GM23338 (cell line): ENCODE measurements at regions not wholly inside any gene's neighbourhood (a gene's known extent, or its start where the extent isn't known, plus 50 kb on each side); places are given as distances from the start of the nearest gene placed in this dataset.

Experiments used
- ATAC-seq: fragments of 200-7000 bp; cut with Tn5 transposase; 3 replicates; pipeline ENCODE4 v1.9.1; 2020
- DNase-seq: peaks from one replicate; pipeline ENCODE4 v3.0.0-alpha.2; 2015; ENCODE audit warnings: low spot score
- H2AFZ ChIP-seq: fragments of 200-600 bp; sonication (generic); 2 replicates; pipeline ENCODE4 v1.8.0; 2016; ENCODE audit warnings: antibody characterized with exemption, mild to moderate bottlenecking, moderate library complexity
- H3F3A ChIP-seq: fragments of 200-600 bp; sonication (generic); replicated peaks from 2 replicates; pipeline ENCODE4 v1.8.0; 2017; ENCODE audit warnings: antibody characterized with exemption, mixed run types, low read depth
- H3K27ac ChIP-seq: fragments of 200-600 bp; sonication (generic); 2 replicates; pipeline ENCODE4 v1.6.1; 2016; ENCODE audit warnings: low read depth
- H3K27me3 ChIP-seq: fragments of 200-600 bp; sonication (generic); 2 replicates; pipeline ENCODE4 v1.8.0; 2016; ENCODE audit warnings: mild to moderate bottlenecking, mixed run types, moderate library complexity; ENCODE audit not compliant: insufficient read depth
- H3K36me3 ChIP-seq: fragments of 200-600 bp; sonication (generic); 2 replicates; pipeline ENCODE4 v1.8.0; 2016; ENCODE audit warnings: mild to moderate bottlenecking; ENCODE audit not compliant: insufficient read depth
- H3K4me1 ChIP-seq: fragments of 200-600 bp; sonication (generic); 2 replicates; pipeline ENCODE4 v1.8.0; 2016; ENCODE audit warnings: mild to moderate bottlenecking, moderate library complexity; ENCODE audit not compliant: insufficient read depth
- H3K4me2 ChIP-seq: fragments of 200-600 bp; sonication (generic); 2 replicates; pipeline ENCODE4 v1.7.1; 2017; ENCODE audit warnings: mixed run types
- H3K4me3 ChIP-seq: fragments of 200-600 bp; sonication (generic); 2 replicates; pipeline ENCODE4 v1.6.1; 2016; ENCODE audit warnings: mixed run types
- H3K79me2 ChIP-seq: fragments of 200-600 bp; sonication (generic); replicated peaks from 2 replicates; pipeline ENCODE4 v1.8.0; 2017; ENCODE audit warnings: mild to moderate bottlenecking; ENCODE audit not compliant: insufficient read depth
- H3K9me2 ChIP-seq: fragments of 200-600 bp; sonication (generic); 2 replicates; pipeline ENCODE4 v1.8.0; 2017; ENCODE audit not compliant: insufficient read depth
- H4K20me1 ChIP-seq: fragments of 200-600 bp; sonication (generic); replicated peaks from 2 replicates; pipeline ENCODE4 v1.8.0; 2017; ENCODE audit warnings: mild to moderate bottlenecking; ENCODE audit not compliant: insufficient read depth
- H3K27ac Mint-ChIP-seq: 2 replicates; pipeline ENCODE4 v1.8.0; 2020; ENCODE audit warnings: inconsistent platforms, mild to moderate bottlenecking, moderate library complexity, mixed read lengths
- H3K27me3 Mint-ChIP-seq: 3 replicates; pipeline ENCODE4 v1.8.0; 2022; ENCODE audit warnings: low read depth, mild to moderate bottlenecking, moderate library complexity, mixed read lengths, inconsistent platforms; ENCODE audit not compliant: insufficient read depth, poor library complexity
- H3K36me3 Mint-ChIP-seq: 3 replicates; pipeline ENCODE4 v1.8.0; 2021; ENCODE audit warnings: low read depth, mild to moderate bottlenecking, inconsistent platforms, moderate library complexity, mixed read lengths
- H3K4me1 Mint-ChIP-seq: 3 replicates; pipeline ENCODE4 v1.8.0; 2020; ENCODE audit warnings: mild to moderate bottlenecking, inconsistent platforms, mixed read lengths
- H3K4me3 Mint-ChIP-seq: 3 replicates; pipeline ENCODE4 v1.8.0; 2021; ENCODE audit warnings: moderate library complexity, mild to moderate bottlenecking, inconsistent platforms, mixed read lengths
- H3K9me3 Mint-ChIP-seq: 3 replicates; pipeline ENCODE4 v1.8.0; 2020; ENCODE audit warnings: moderate library complexity, mild to moderate bottlenecking, inconsistent platforms, mixed read lengths
- CREB1 ChIP-seq: fragments of 250-450 bp; sonication (Bioruptor Pico); IDR thresholded peaks from 2 replicates; pipeline ENCODE4 v1.5.0; 2020; ENCODE audit warnings: low read depth, mild to moderate bottlenecking, moderate library complexity
- CTCF ChIP-seq, 2 experiments: fragments of 200-600 bp in 1 of 2; sonication (generic) in 1 of 2; conservative IDR thresholded peaks; 2 replicates each; pipeline versions ENCODE4 v1.5.1 to v1.6.1; 2016 to 2017; ENCODE audit warnings: antibody characterized with exemption in 2 of 2, low read depth in 2 of 2, mild to moderate bottlenecking in 2 of 2, moderate library complexity in 1 of 2
- ETS1 ChIP-seq: IDR thresholded peaks from 2 replicates; pipeline ENCODE4 v1.6.1; 2016; ENCODE audit warnings: antibody characterized with exemption
- EZH2 ChIP-seq: fragments of 200-600 bp; sonication (generic); IDR thresholded peaks from one replicate; pipeline ENCODE4 v1.8.0; 2017; ENCODE audit warnings: antibody characterized with exemption, mild to moderate bottlenecking, low read depth; ENCODE audit not compliant: unreplicated experiment
- EZH2phosphoT487 ChIP-seq: fragments of 200-600 bp; sonication (generic); IDR thresholded peaks from one replicate; pipeline ENCODE4 v1.8.1; 2018; ENCODE audit warnings: antibody characterized with exemption; ENCODE audit not compliant: unreplicated experiment
- JUNB ChIP-seq: IDR thresholded peaks from one replicate; pipeline ENCODE4 v1.6.1; 2016; ENCODE audit warnings: antibody characterized with exemption; ENCODE audit not compliant: unreplicated experiment
- NANOG ChIP-seq: IDR thresholded peaks from 2 replicates; pipeline ENCODE4 v1.6.1; 2016; ENCODE audit warnings: antibody characterized with exemption, borderline replicate concordance
- POLR2AphosphoS5 ChIP-seq: IDR thresholded peaks from 2 replicates; pipeline ENCODE4 v1.6.1; 2016; ENCODE audit warnings: antibody characterized with exemption, low read depth
- REST ChIP-seq: IDR thresholded peaks from one replicate; pipeline ENCODE4 v1.6.1; 2018; ENCODE audit warnings: antibody characterized with exemption; ENCODE audit not compliant: unreplicated experiment
- STAT1 ChIP-seq: IDR thresholded peaks from one replicate; pipeline ENCODE4 v1.6.1; 2016; ENCODE audit warnings: antibody characterized with exemption; ENCODE audit not compliant: unreplicated experiment
- ZNF114 ChIP-seq: fragments of 250-450 bp; sonication (Bioruptor Pico); IDR thresholded peaks from 2 replicates; pipeline ENCODE4 v1.5.0; 2020; ENCODE audit warnings: mild to moderate bottlenecking, moderate library complexity
- ZNF331 ChIP-seq: fragments of 250-450 bp; sonication (Bioruptor Pico); IDR thresholded peaks from 2 replicates; pipeline ENCODE4 v1.5.0; 2020; ENCODE audit warnings: low read depth, mild to moderate bottlenecking, moderate library complexity
- ZNF462 ChIP-seq: fragments of 250-450 bp; sonication (Bioruptor Pico); IDR thresholded peaks from 2 replicates; pipeline ENCODE4 v1.5.0; 2020; ENCODE audit warnings: mild to moderate bottlenecking, moderate library complexity

- H3K27me3 ChIP-seq: no peaks in the 10 kb centered on the region
- H3K27me3 Mint-ChIP-seq: no peaks in the 10 kb centered on the region
Measured at GRCh38 chr3:19749448-19750017, 184.5 kb downstream of the EFHB start.

More at GRCh38 chr3:19749448-19750017, 184.5 kb downstream of the EFHB start:
- H3K4me3 ChIP-seq: no peak overlapping the region
- no peak overlapping the region for H2AFZ ChIP-seq
- no peaks in the 10 kb centered on the region for H3F3A ChIP-seq
- H3K4me3 Mint-ChIP-seq: no peak overlapping the region
- no peaks in the 10 kb centered on the region for H3K79me2 ChIP-seq
- H3K27ac Mint-ChIP-seq: no peak overlapping the region
- peaks cover 8% of the 10 kb centered on the region; the same call in 2 of the 3 replicates for H3K4me1 Mint-ChIP-seq
- no peak for ATAC-seq
- H3K9me3 Mint-ChIP-seq: peaks cover 10% of the 10 kb centered on the region; the same call in 1 of the 3 replicates
- H3K36me3 ChIP-seq: no peaks in the 10 kb centered on the region
- TF ChIP-seq ETS1 (no peak), EZH2 (no peak), JUNB (no peak), ZNF114 (CRISPR knock-in tag) (no peak), CTCF (conservative IDR thresholded peaks at IDR 0.05; ENCODE audit: low read depth in 2 of 2) (no peak), REST (no peak), POLR2AphosphoS5 (no peak), EZH2phosphoT487 (no peak), ZNF462 (no peak), CREB1 (CRISPR knock-in tag) (no peak), STAT1 (no peak), NANOG (no peak), ZNF331 (CRISPR knock-in tag) (no peak)
- H3K9me2 ChIP-seq: 0 out of 2 replicates have a peak, but pooled peaks cover 3% of the 10 kb centered on the region
- H3K36me3 Mint-ChIP-seq: peaks cover 4% of the 10 kb centered on the region; the same call in 1 of the 3 replicates
- peaks cover 4% of the 10 kb centered on the region; the same call in 1 of the 2 replicates for H3K4me1 ChIP-seq
- no peaks in the 10 kb centered on the region for H4K20me1 ChIP-seq
- H3K27ac ChIP-seq: no peak overlapping the region
- H3K4me2 ChIP-seq: no peak overlapping the region
- no peak for DNase-seq
